Jurkat, Clone E6-1 (cell line): ENCODE measurements at regions not wholly inside any gene's neighbourhood (a gene's known extent, or its start where the extent isn't known, plus 50 kb on each side); places are given as distances from the start of the nearest gene placed in this dataset.
"Not testable (repeated sequence)": the region's sequence is repeated elsewhere in the genome, so short reads cannot be mapped to it uniquely, and the experiment has no call there.

ENCODE experiments used
- DNase-seq: peaks from one replicate; pipeline ENCODE4 v3.0.0-alpha.2; 2011; ENCODE audit warnings: low read depth, low spot score
- H3K4me3 ChIP-seq: 2 replicates; pipeline ENCODE4 v1.5.1; 2011; ENCODE audit warnings: mild to moderate bottlenecking, low read length, control low read depth, moderate library complexity

DNA sequence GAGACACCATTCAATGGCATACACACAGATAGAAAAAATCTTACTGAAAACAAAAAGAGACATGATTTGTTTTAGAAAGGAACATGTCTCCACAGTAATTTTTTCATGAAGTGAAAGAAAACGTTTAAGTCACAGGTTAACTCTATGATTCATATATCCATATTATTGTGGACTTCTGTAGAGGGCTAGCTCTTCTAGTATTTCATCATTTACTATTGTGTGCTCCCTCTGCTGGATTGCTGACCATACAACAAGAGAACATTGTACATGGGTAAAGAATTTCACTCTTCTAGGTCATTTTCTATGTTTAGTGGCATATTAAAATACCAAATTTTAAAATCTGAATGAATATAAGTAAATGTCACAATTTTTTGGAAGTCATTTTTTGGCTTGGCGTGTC, 91.8 kb upstream of the POU3F4 start:
- H3K4me3 ChIP-seq: no peak overlapping the region
- DNase-seq: peak; percentile 2

DNA sequence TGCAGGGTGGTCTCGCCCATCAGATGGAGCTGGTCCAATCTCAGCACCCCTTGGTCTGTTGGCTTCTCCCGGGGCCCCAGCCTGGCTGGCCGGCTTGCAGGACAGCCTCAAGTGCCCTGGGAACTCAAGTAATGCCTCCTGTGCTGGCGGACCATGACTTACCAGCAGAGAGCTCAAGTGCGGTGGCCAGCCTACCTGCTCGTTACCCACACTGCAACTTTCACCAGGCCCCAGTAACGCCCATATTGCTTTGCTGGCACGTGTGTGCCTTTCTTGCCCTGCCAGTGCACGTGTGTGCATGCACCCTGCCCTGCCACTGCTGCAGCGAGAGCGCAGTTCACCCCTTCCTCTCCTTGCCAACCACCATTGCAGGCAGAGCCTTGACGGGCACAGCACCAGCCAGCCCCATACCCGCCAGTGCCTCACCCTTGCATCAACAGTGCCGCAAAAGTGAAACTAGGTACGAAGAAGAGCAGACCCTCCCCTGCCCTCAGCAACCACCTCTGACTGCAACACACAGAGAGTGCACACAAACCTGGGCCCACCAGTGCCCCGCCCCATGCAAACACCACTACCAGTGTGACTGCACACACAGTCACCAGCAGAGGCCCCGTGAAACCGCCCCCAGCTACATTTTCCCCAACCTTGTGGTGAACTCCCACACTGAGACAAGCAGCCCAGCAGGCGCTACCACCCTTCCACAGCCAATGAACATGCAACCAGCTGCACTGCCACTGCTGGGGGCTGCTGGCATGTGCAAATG, 88.9 kb upstream of the POU3F4 start:
- no peak for DNase-seq
- no peak overlapping the region for H3K4me3 ChIP-seq

DNA sequence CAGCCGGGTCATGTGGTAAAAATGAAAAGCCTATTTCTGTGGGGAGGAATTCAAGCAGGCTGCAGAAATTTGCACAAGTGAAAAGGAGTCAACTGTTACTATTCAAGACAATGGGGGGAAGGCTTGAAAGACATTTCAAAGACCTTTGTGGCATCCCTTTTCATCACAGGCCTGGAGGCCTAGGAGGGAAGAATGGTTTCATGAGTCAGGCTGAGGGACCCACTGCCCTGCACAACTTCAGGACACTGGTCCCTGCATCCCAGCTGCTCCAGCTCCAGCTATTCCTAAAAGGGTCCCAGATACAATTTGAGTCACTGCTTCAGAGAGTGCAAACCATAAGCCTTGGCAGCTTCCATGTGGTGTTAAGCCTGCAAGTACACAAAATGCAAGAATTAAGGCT, 85.3 kb upstream of the POU3F4 start:
- DNase-seq: no peak
- H3K4me3 ChIP-seq: no peak overlapping the region

DNA sequence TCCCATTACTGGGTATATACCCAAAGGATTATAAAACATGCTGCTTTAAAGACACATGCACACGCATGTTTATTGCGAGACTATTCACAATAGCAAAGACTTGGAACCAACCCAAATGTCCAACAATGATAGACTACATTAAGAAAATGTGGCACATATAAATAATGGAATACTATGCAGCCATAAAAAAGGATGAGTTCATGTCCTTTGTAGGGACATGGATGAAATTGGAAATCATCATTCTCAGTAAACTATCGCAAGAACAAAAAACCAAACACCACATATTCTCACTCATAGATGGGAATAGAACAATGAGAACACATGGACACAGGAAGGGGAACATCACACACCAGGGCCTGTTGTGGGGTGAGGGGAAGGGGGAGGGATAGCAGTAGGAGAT, 65.5 kb upstream of the POU3F4 start:
- not testable (repeated sequence) for DNase-seq, H3K4me3 ChIP-seq

GRCh38 chrX:83446355-83446754, 61.7 kb upstream of the POU3F4 start:
- no peak for DNase-seq
- H3K4me3 ChIP-seq: no peak overlapping the region
